Caco-2 (cell line): ENCODE measurements at regions not wholly inside any gene's neighbourhood (a gene's known extent, or its start where the extent isn't known, plus 50 kb on each side); places are given as distances from the start of the nearest gene placed in this dataset.
A peak's percentile ranks its signal among the peaks of the same experiment; 100 is the strongest.

Experiments used
- BruUV-seq: library from RNA; stranded (reverse); fragments of 400-500 nt; replicated peaks from 2 replicates; lab custom pipeline; 2021; lab: Mats Ljungman, UMichigan
- CTCF ChIA-PET: fragments of 300-600 bp; sonication (Branson Sonifier 250); formaldehyde crosslinking; loops from one replicate; lab custom pipeline; 2022; ENCODE audit warnings: antibody characterized with exemption; lab: Charles Lee
- POLR2A ChIA-PET: fragments of 300-600 bp; sonication (Branson Sonifier 250); formaldehyde crosslinking; loops from one replicate; lab custom pipeline; 2022; ENCODE audit warnings: antibody characterized with exemption; lab: Charles Lee
- DNase-seq, 2 experiments: peaks; one replicate each; pipeline versions ENCODE4 v3.0.0 to v3.0.0-alpha.2; 2020 to 2022
- H3K27me3 ChIP-seq: replicated peaks from 2 replicates; pipeline ENCODE4 v1.6.0; 2011; ENCODE audit warnings: low read length; ENCODE audit not compliant: control insufficient read depth, insufficient read depth
- H3K36me3 ChIP-seq: 2 replicates; pipeline ENCODE4 v1.5.1; 2011; ENCODE audit warnings: low read length; ENCODE audit not compliant: control insufficient read depth, insufficient read depth
- H3K4me1 ChIP-seq: fragments of 250-450 bp; sonication (Bioruptor Pico); 2 replicates; pipeline ENCODE4 v1.5.1; 2020; ENCODE audit warnings: mild to moderate bottlenecking
- H3K4me3 ChIP-seq: 2 replicates; pipeline ENCODE4 v1.5.1; 2011; ENCODE audit warnings: low read depth, mild to moderate bottlenecking, control low read depth, low read length
- H3K9me3 ChIP-seq: fragments of 250-450 bp; sonication (Bioruptor Pico); 2 replicates; pipeline ENCODE4 v1.5.1; 2020; ENCODE audit warnings: mild to moderate bottlenecking, moderate library complexity
- H3K27ac Mint-ChIP-seq: one replicate; pipeline ENCODE4 v1.8.0; 2022; ENCODE audit warnings: mixed read lengths; ENCODE audit not compliant: unreplicated experiment
- H3K27me3 Mint-ChIP-seq: one replicate; pipeline ENCODE4 v1.8.0; 2022; ENCODE audit warnings: mixed read lengths; ENCODE audit not compliant: insufficient read depth, unreplicated experiment
- H3K36me3 Mint-ChIP-seq: one replicate; pipeline ENCODE4 v1.8.0; 2022; ENCODE audit warnings: mild to moderate bottlenecking, mixed read lengths; ENCODE audit not compliant: insufficient read depth, unreplicated experiment
- H3K4me1 Mint-ChIP-seq: one replicate; pipeline ENCODE4 v1.8.0; 2022; ENCODE audit warnings: low read depth, mixed read lengths; ENCODE audit not compliant: unreplicated experiment
- H3K4me3 Mint-ChIP-seq: one replicate; pipeline ENCODE4 v1.8.0; 2022; ENCODE audit warnings: mild to moderate bottlenecking, moderate library complexity, mixed read lengths; ENCODE audit not compliant: unreplicated experiment
- H3K9me3 Mint-ChIP-seq: one replicate; pipeline ENCODE4 v1.8.0; 2022; ENCODE audit warnings: mixed read lengths; ENCODE audit not compliant: unreplicated experiment
- intact Hi-C: fragments of 100-400 bp; cut with micrococcal nuclease; formaldehyde crosslinking; loops from one replicate; pipeline ENCODE4 v1.10.0; 2022; ENCODE audit not compliant: unreplicated experiment
- TF ChIP-seq, protein P1 (sequence below), 2 experiments: fragments of 200-600 bp in 1 of 2; IDR thresholded peaks; 1 replicate in 1 of 2; 2 replicates in 1 of 2; pipeline versions ENCODE4 v1.5.1 to v1.8.0; 2011 to 2022; ENCODE audit warnings: antibody characterized with exemption in 1 of 2, control low read depth in 1 of 2, inconsistent platforms in 1 of 2, low read depth in 1 of 2, low read length in 1 of 2, mild to moderate bottlenecking in 1 of 2, moderate library complexity in 1 of 2; ENCODE audit not compliant: insufficient read depth in 1 of 2, severe bottlenecking in 1 of 2, unreplicated experiment in 1 of 2

DNA sequence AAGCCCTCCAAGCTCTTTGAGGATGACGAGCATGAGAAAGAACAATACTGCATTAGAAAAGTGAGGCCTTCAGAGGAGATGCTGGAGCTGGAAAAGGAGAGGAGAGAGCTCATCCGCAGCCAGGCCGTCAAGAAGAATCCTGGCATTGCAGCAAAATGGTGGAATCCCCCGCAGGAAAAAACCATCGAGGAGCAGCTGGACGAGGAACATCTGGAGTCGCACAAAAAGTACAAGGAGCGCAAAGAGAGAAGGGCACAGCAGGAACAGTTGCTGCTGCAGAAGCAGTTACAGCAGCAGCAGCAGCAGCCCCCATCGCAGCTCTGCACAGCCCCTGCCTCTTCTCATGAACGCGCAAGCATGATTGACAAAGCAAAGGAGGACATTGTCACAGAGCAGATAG, 71.2 kb downstream of the C9orf152 start:
- H3K36me3 ChIP-seq = no peaks in the 10 kb centered on the region; the same call in 1 of the 2 replicates
- POLR2A ChIA-PET = no interaction called here

DNA sequence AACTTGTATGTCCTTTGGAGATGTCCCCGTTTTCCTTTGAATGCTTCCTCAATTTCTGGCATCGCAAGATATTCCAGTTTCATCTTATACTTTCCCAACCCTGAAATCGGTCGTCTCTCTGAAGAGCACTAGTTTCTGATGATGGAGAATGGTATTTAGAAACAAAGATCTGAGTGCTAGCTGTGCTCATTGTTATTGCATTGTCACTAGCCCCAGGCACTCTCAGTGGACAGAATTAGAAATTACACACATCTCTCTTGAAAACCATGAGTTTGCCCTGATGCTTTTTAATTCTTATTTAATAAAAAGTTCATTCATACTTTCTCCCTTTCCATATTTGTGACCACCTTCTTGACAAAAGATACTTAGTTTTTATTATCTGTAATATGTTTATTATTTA, 67.7 kb downstream of the C9orf152 start:
- H3K9me3 ChIP-seq = no peaks in the 10 kb centered on the region
- no peaks in the 10 kb centered on the region for H3K9me3 Mint-ChIP-seq
- BruUV-seq = no TSS peak
- peaks cover 42% of the 10 kb centered on the region for H3K4me1 Mint-ChIP-seq
- no peak overlapping the region for H3K27ac Mint-ChIP-seq
- no peak overlapping the region for H3K4me3 Mint-ChIP-seq
- ChIA-PET CTCF (no interaction called here), POLR2A (no interaction called here)
- no peaks in the 10 kb centered on the region for H3K27me3 ChIP-seq
- no peak for DNase-seq
- H3K4me1 ChIP-seq = peaks cover 7% of the 10 kb centered on the region; the same call in 1 of the 2 replicates
- intact Hi-C loops = no loop called here
- no peaks in the 10 kb centered on the region for H3K27me3 Mint-ChIP-seq
- peaks cover 100% of the 10 kb centered on the region for H3K36me3 Mint-ChIP-seq
- H3K36me3 ChIP-seq = no peaks in the 10 kb centered on the region; the same call in 1 of the 2 replicates
- no peak overlapping the region for H3K4me3 ChIP-seq
- TF ChIP-seq, protein P1, sequence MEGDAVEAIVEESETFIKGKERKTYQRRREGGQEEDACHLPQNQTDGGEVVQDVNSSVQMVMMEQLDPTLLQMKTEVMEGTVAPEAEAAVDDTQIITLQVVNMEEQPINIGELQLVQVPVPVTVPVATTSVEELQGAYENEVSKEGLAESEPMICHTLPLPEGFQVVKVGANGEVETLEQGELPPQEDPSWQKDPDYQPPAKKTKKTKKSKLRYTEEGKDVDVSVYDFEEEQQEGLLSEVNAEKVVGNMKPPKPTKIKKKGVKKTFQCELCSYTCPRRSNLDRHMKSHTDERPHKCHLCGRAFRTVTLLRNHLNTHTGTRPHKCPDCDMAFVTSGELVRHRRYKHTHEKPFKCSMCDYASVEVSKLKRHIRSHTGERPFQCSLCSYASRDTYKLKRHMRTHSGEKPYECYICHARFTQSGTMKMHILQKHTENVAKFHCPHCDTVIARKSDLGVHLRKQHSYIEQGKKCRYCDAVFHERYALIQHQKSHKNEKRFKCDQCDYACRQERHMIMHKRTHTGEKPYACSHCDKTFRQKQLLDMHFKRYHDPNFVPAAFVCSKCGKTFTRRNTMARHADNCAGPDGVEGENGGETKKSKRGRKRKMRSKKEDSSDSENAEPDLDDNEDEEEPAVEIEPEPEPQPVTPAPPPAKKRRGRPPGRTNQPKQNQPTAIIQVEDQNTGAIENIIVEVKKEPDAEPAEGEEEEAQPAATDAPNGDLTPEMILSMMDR (IDR thresholded peaks at IDR 0.05; ENCODE audit: insufficient read depth in 1 of 2, low read depth in 1 of 2, low read length in 1 of 2, severe bottlenecking in 1 of 2, unreplicated experiment in 1 of 2) = no peak

More for the DNA sequence above, 71.2 kb downstream of the C9orf152 start:
- peaks cover 29% of the 10 kb centered on the region for H3K4me1 ChIP-seq
- H3K9me3 Mint-ChIP-seq = no peaks in the 10 kb centered on the region
- no peaks in the 10 kb centered on the region for H3K27me3 ChIP-seq
- CTCF ChIA-PET = no interaction called here
- peaks cover 36% of the 10 kb centered on the region for H3K4me1 Mint-ChIP-seq
- peaks cover 100% of the 10 kb centered on the region for H3K36me3 Mint-ChIP-seq
- peak overlapping the region; percentile 1 for H3K4me3 Mint-ChIP-seq
- DNase-seq = no peak
- TF ChIP-seq, protein P1 (IDR thresholded peaks at IDR 0.05; ENCODE audit: insufficient read depth in 1 of 2, low read depth in 1 of 2, low read length in 1 of 2, severe bottlenecking in 1 of 2, unreplicated experiment in 1 of 2) = no peak
- H3K4me3 ChIP-seq = no peak overlapping the region
- H3K9me3 ChIP-seq = no peaks in the 10 kb centered on the region
- TSS peak; percentile 6 for BruUV-seq
- intact Hi-C loops = no loop called here
- H3K27ac Mint-ChIP-seq = peak overlapping the region; percentile 51
- no peaks in the 10 kb centered on the region for H3K27me3 Mint-ChIP-seq

DNA sequence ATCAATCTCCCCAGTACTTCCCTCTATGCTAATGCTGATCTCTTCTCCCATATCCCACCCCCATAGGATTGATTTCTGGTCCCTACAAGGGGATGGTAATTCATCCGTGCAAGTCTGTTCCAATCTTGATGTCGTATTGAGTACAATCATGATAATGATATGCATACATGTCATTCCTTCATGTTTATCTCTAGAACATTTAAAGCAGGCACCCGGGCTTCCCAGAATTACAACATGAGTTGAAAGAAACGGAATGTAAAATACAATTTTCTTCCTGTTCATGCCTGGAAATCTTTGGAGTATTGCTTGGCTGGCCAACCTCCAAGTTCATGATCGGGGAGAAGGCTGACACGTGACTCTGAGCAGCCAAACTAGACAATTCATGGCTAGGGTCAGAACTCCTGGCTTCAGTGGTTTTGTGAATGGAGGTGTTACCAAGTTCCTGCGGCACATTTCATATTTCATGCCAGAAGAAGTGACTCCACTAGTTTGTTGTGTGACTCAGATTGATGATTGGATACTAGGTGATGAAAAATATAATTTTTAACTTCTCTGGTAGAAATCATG, 66.6 kb downstream of the C9orf152 start:
- H3K27me3 Mint-ChIP-seq = no peaks in the 10 kb centered on the region
- peaks cover 100% of the 10 kb centered on the region for H3K36me3 Mint-ChIP-seq
- H3K4me3 Mint-ChIP-seq = no peak overlapping the region
- Histone ChIP-seq H3K27me3 (no peaks in the 10 kb centered on the region), H3K9me3 (no peaks in the 10 kb centered on the region), H3K36me3 (no peaks in the 10 kb centered on the region; the same call in 1 of the 2 replicates), H3K4me1 (peaks cover 7% of the 10 kb centered on the region; the same call in 1 of the 2 replicates), H3K4me3 (no peak overlapping the region)
- no peaks in the 10 kb centered on the region for H3K9me3 Mint-ChIP-seq
- TF ChIP-seq, protein P1 (IDR thresholded peaks at IDR 0.05; ENCODE audit: insufficient read depth in 1 of 2, low read depth in 1 of 2, low read length in 1 of 2, severe bottlenecking in 1 of 2, unreplicated experiment in 1 of 2) = no peak
- no TSS peak for BruUV-seq
- POLR2A ChIA-PET = no interaction called here
- CTCF ChIA-PET = no interaction called here
- H3K4me1 Mint-ChIP-seq = peaks cover 42% of the 10 kb centered on the region
- no peak for DNase-seq
- peak overlapping the region; percentile 9 for H3K27ac Mint-ChIP-seq
- intact Hi-C loops = no loop called here
